H1 (cell line): ENCODE measurements at regions not wholly inside any gene's neighbourhood (a gene's known extent, or its start where the extent isn't known, plus 50 kb on each side); places are given as distances from the start of the nearest gene placed in this dataset.

Source experiments
- CTCF ChIA-PET: fragments of 300-600 bp; sonication (Branson Sonifier 250); formaldehyde crosslinking; loops from one replicate; lab custom pipeline; 2021; ENCODE audit not compliant: partially characterized antibody; lab: Charles Lee
- POLR2A ChIA-PET: fragments of 300-600 bp; sonication (Branson Sonifier 250); formaldehyde crosslinking; loops from one replicate; lab custom pipeline; 2021; ENCODE audit warnings: inconsistent platforms; ENCODE audit not compliant: partially characterized antibody; lab: Charles Lee
- DNase-seq, 2 experiments: peaks; one replicate each; pipeline versions ENCODE4 v3.0.0 to v3.0.0-alpha.2; 2010 to 2022; ENCODE audit warnings: low spot score in 2 of 2, low read depth in 1 of 2, mixed read lengths in 1 of 2
- FAIRE-seq: peaks from 2 replicates; lab custom pipeline; 2011; peaks lifted over from hg19 to GRCh38; lab: Jason Lieb, UNC
- H2AFZ ChIP-seq: 2 replicates; pipeline ENCODE4 v1.8.1; 2012; ENCODE audit warnings: low read length, inconsistent platforms
- H2AK5ac ChIP-seq: 2 replicates; pipeline ENCODE4 v1.6.1; 2013; ENCODE audit warnings: low read depth, low read length
- H2BK120ac ChIP-seq: replicated peaks from 2 replicates; pipeline ENCODE3; 2013; ENCODE audit warnings: low read depth, low read length, inconsistent platforms
- H2BK12ac ChIP-seq: 2 replicates; pipeline ENCODE4 v1.6.1; 2013; ENCODE audit warnings: low read depth, low read length
- H2BK15ac ChIP-seq: 2 replicates; pipeline ENCODE4 v1.6.1; 2013; ENCODE audit warnings: low read length
- H2BK20ac ChIP-seq: 2 replicates; pipeline ENCODE4 v1.6.1; 2013; ENCODE audit warnings: low read length
- H2BK5ac ChIP-seq: 2 replicates; pipeline ENCODE4 v1.6.1; 2013; ENCODE audit warnings: low read depth, low read length
- H3K14ac ChIP-seq: 2 replicates; pipeline ENCODE4 v1.6.1; 2013; ENCODE audit warnings: inconsistent platforms; ENCODE audit not compliant: insufficient read length
- H3K18ac ChIP-seq: 2 replicates; pipeline ENCODE4 v1.6.1; 2013; ENCODE audit warnings: low read length; ENCODE audit errors: extremely low read depth
- H3K23ac ChIP-seq: 2 replicates; pipeline ENCODE4 v1.6.1; 2013; ENCODE audit warnings: inconsistent platforms; ENCODE audit not compliant: insufficient read length
- H3K23me2 ChIP-seq: 2 replicates; pipeline ENCODE4 v1.6.1; 2013; ENCODE audit warnings: low read depth, low read length
- H3K27ac ChIP-seq: 2 replicates; pipeline ENCODE4 v1.6.1; 2011; ENCODE audit warnings: low read depth, low read length, inconsistent platforms
- H3K27me3 ChIP-seq, 4 experiments: replicated peaks in 1 of 4; 1 replicate in 1 of 4; 2 replicates in 3 of 4; pipeline versions ENCODE4 v1.6.1 to v1.8.1; 2011 to 2013; ENCODE audit warnings: low read length in 3 of 4, mild to moderate bottlenecking in 3 of 4, inconsistent platforms in 2 of 4, mixed read lengths in 2 of 4, moderate library complexity in 1 of 4; ENCODE audit not compliant: control insufficient read depth in 3 of 4, insufficient read depth in 3 of 4; ENCODE audit errors: extremely low read depth in 1 of 4
- H3K36me3 ChIP-seq, 4 experiments: 2 replicates each; pipeline versions ENCODE4 v1.6.1 to v1.8.1; 2011 to 2013; ENCODE audit warnings: mild to moderate bottlenecking in 4 of 4, low read length in 3 of 4, moderate library complexity in 2 of 4, control low read depth in 1 of 4, inconsistent platforms in 1 of 4; ENCODE audit not compliant: insufficient read depth in 4 of 4, control insufficient read depth in 2 of 4
- H3K4ac ChIP-seq: replicated peaks from 2 replicates; pipeline ENCODE3; 2013; ENCODE audit warnings: low read length, low read depth, mixed read lengths, inconsistent platforms; ENCODE audit not compliant: insufficient read length
- H3K4me1 ChIP-seq, 4 experiments: replicated peaks in 1 of 4; 1 replicate in 1 of 4; 2 replicates in 3 of 4; pipeline versions ENCODE4 v1.6.1 to v1.8.1; 2011 to 2013; ENCODE audit warnings: low read length in 3 of 4, inconsistent platforms in 2 of 4, mixed read lengths in 1 of 4; ENCODE audit not compliant: insufficient read depth in 4 of 4, control insufficient read depth in 3 of 4
- H3K4me2 ChIP-seq, 2 experiments: 2 replicates each; pipeline versions ENCODE4 v1.6.1 to v1.8.1; 2011 to 2013; ENCODE audit warnings: low read depth in 2 of 2, low read length in 2 of 2, control low read depth in 1 of 2, inconsistent platforms in 1 of 2, mild to moderate bottlenecking in 1 of 2; ENCODE audit not compliant: insufficient read depth in 1 of 2
- H3K4me3 ChIP-seq, 4 experiments: fragments of 200-600, 300-600 bp in 1 of 4; sonication (generic), shearing (Covaris generic), sonication (Bioruptor Twin) in 1 of 4; 2 replicates each; pipeline versions ENCODE4 v1.5.1 to v1.8.1; 2011 to 2016; ENCODE audit warnings: low read length in 4 of 4, low read depth in 3 of 4, control low read depth in 2 of 4, inconsistent platforms in 2 of 4, mild to moderate bottlenecking in 2 of 4, mixed read lengths in 1 of 4, moderate library complexity in 1 of 4; ENCODE audit not compliant: insufficient read depth in 2 of 4; ENCODE audit errors: extremely low read depth in 1 of 4
- H3K56ac ChIP-seq: replicated peaks from 2 replicates; pipeline ENCODE3; 2013; ENCODE audit warnings: low read depth, mild to moderate bottlenecking, mixed read lengths, low read length, inconsistent platforms; ENCODE audit not compliant: insufficient read length
- H3K79me1 ChIP-seq: 2 replicates; pipeline ENCODE4 v1.6.1; 2013; ENCODE audit warnings: low read depth, low read length, control low read depth
- H3K79me2 ChIP-seq, 2 experiments: 2 replicates each; pipeline versions ENCODE4 v1.6.1 to v1.8.1; 2012 to 2013; ENCODE audit warnings: low read length in 2 of 2, mild to moderate bottlenecking in 2 of 2, inconsistent platforms in 1 of 2; ENCODE audit not compliant: insufficient read depth in 2 of 2, control insufficient read depth in 1 of 2
- H3K9ac ChIP-seq, 4 experiments: replicated peaks in 1 of 4; 1 replicate in 1 of 4; 2 replicates in 3 of 4; pipeline versions ENCODE4 v1.6.1 to v1.8.1; 2011 to 2013; ENCODE audit warnings: low read depth in 3 of 4, low read length in 3 of 4, control low read depth in 2 of 4, mild to moderate bottlenecking in 2 of 4, moderate library complexity in 2 of 4, inconsistent platforms in 1 of 4; ENCODE audit errors: extremely low read depth in 1 of 4
- H3K9me3 ChIP-seq, 2 experiments: 2 replicates each; pipeline versions ENCODE4 v1.6.1 to v1.8.1; 2012 to 2013; ENCODE audit warnings: mild to moderate bottlenecking in 2 of 2, moderate library complexity in 2 of 2, control low read depth in 1 of 2, inconsistent platforms in 1 of 2, low read depth in 1 of 2, low read length in 1 of 2, mixed read lengths in 1 of 2; ENCODE audit not compliant: insufficient read depth in 2 of 2
- H4K20me1 ChIP-seq, 2 experiments: replicated peaks in 1 of 2; 2 replicates each; pipeline versions ENCODE3 to v1.8.1; 2011 to 2013; ENCODE audit warnings: inconsistent platforms in 2 of 2, low read length in 2 of 2, mild to moderate bottlenecking in 1 of 2; ENCODE audit not compliant: insufficient read depth in 2 of 2, control insufficient read depth in 1 of 2
- H4K5ac ChIP-seq: 2 replicates; pipeline ENCODE4 v1.6.1; 2013; ENCODE audit warnings: low read length, low read depth, mixed read lengths, inconsistent platforms; ENCODE audit not compliant: insufficient read length
- H4K8ac ChIP-seq: 2 replicates; pipeline ENCODE4 v1.8.0; 2013; ENCODE audit warnings: mild to moderate bottlenecking, moderate library complexity, low read length, inconsistent platforms; ENCODE audit not compliant: insufficient read depth; ENCODE audit errors: extremely low read depth
- H4K91ac ChIP-seq: replicated peaks from 2 replicates; pipeline ENCODE3; 2013; ENCODE audit warnings: low read length, mixed read lengths, inconsistent platforms; ENCODE audit not compliant: insufficient read length
- CTBP2 ChIP-seq: IDR thresholded peaks from 2 replicates; pipeline ENCODE4 v1.7.0; 2011; ENCODE audit warnings: borderline replicate concordance, mild to moderate bottlenecking, moderate library complexity, mixed read lengths, low read length; ENCODE audit not compliant: insufficient read depth, insufficient read length
- EGR1 ChIP-seq: IDR thresholded peaks from 2 replicates; pipeline ENCODE4 v1.6.1; 2011; ENCODE audit warnings: low read depth, low read length, borderline replicate concordance
- HDAC2 ChIP-seq, 2 experiments: fragments of 300-600 bp in 1 of 2; sonication (generic) in 1 of 2; IDR thresholded peaks; 2 replicates each; pipeline ENCODE4 v1.6.1; 2011 to 2012; ENCODE audit warnings: low read depth in 2 of 2, low read length in 2 of 2, mild to moderate bottlenecking in 2 of 2, moderate library complexity in 2 of 2, borderline replicate concordance in 1 of 2, inconsistent platforms in 1 of 2
- NANOG ChIP-seq: IDR thresholded peaks from 2 replicates; pipeline ENCODE4 v1.6.1; 2011; ENCODE audit warnings: low read length, low read depth, mild to moderate bottlenecking, inconsistent platforms; ENCODE audit not compliant: insufficient read depth, poor library complexity, severe bottlenecking
- SP4 ChIP-seq: IDR thresholded peaks from 2 replicates; pipeline ENCODE4 v1.6.1; 2012; ENCODE audit warnings: low read length, inconsistent platforms
- TEAD4 ChIP-seq: IDR thresholded peaks from 2 replicates; pipeline ENCODE4 v1.6.1; 2012; ENCODE audit warnings: low read depth, low read length, inconsistent platforms, mixed read lengths
- USF2 ChIP-seq: IDR thresholded peaks from 2 replicates; pipeline ENCODE4 v1.6.1; 2011; ENCODE audit warnings: low read length, improper control_type of control experiment
- WGBS, 2 experiments: shearing (Covaris generic) in 1 of 2; methylation state at CpG; one replicate each; pipeline versions ENCODE4 v1.1.6 to v1.1.7; 2013 to 2015; ENCODE audit warnings: low lambda C conversion rate in 2 of 2, mixed read lengths in 2 of 2, inconsistent platforms in 1 of 2, low coverage in 1 of 2, missing lambda C conversion rate in 1 of 2; ENCODE audit not compliant: insufficient replicate concordance in 2 of 2, insufficient coverage in 1 of 2, insufficient read length in 1 of 2; ENCODE audit errors: extremely low coverage in 1 of 2, missing lambda C conversion rate in 1 of 2; 5-methylcytosine and 5-hydroxymethylcytosine counted together

- Histone ChIP-seq H4K5ac (no peak overlapping the region), H3K23ac (no peak overlapping the region), H4K20me1 (no peaks in the 10 kb centered on the region), H2AFZ (no peak overlapping the region), H3K79me2 (no peaks in the 10 kb centered on the region), H2BK15ac (no peak overlapping the region), H3K4ac (no peak overlapping the region), H2BK20ac (no peak overlapping the region), H3K14ac (no peak overlapping the region), H2BK12ac (no peak overlapping the region)
- DNase-seq, result no peak
- 93 to 100% methylated on average over 3 to 5 of the region's 5 CpGs for WGBS, 2 experiments
- TF ChIP-seq HDAC2 (IDR thresholded peaks at IDR 0.05; ENCODE audit: borderline replicate concordance in 1 of 2, low read depth in 2 of 2, low read length in 2 of 2), result no peak
- TF ChIP-seq EGR1, result no peak
- no peak for TF ChIP-seq TEAD4
- no peak for TF ChIP-seq SP4
- TF ChIP-seq CTBP2, result no peak
- TF ChIP-seq NANOG, result no peak
- TF ChIP-seq USF2, result no peak
- TF ChIP-seq, all 59 proteins: peak for 0
- Histone ChIP-seq H4K91ac (no peak overlapping the region), H3K79me1 (no peaks in the 10 kb centered on the region), H3K9ac (no peak overlapping the region), H3K23me2 (no peaks in the 10 kb centered on the region), H2AK5ac (no peak overlapping the region), H2BK120ac (no peak overlapping the region), H3K36me3 (no peaks in the 10 kb centered on the region), H3K56ac (no peak overlapping the region), H2BK5ac (no peak overlapping the region), H3K18ac (no peak overlapping the region), H3K4me3 (no peak overlapping the region), H3K4me1 (0 out of 7 replicates have a peak, but pooled peaks cover 0 to under 1% (median 0%) of the 10 kb centered on the region in 4 experiments), H3K27me3 (peaks cover 0 to 1% (median 0%) of the 10 kb centered on the region in 4 experiments; a peak in 1 of 7 replicates), H3K9me3 (no peaks in the 10 kb centered on the region), H4K8ac (no peak overlapping the region), H3K4me2 (no peak overlapping the region), H3K27ac (no peak overlapping the region)
- CTCF ChIA-PET, result no interaction called here
- POLR2A ChIA-PET, result no interaction called here
- no peak for FAIRE-seq
Measured at GRCh38 chr2:145543856-145544255, 1023.9 kb upstream of the ZEB2 start.
